ENCODE measurements at regions not wholly inside any gene's neighbourhood (a gene's known extent, or its start where the extent isn't known, plus 50 kb on each side); places are given as distances from the start of the nearest gene placed in this dataset.

DNA sequence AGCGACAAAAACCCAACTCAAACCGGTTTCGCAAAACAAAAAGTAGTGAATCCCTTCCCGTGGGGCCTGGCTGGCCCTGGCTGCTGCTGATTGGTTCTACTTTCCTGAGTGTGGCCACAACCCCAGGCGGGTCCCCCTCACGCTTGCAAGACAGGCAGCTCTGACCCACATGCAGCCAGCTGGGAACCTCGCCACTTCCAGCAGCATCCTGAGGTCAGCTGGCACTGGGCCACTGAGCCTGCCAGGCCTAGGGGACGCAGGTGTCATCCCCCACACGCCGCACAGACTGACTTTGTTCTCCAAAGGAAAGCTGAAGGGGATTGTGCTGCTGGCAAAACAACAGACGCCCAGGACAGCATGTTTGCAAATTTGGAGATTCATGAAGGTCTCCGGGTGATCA, 111.1 kb downstream of the TPRA1 start:
- no peak for TF ChIP-seq POLR2A (IDR thresholded peaks at IDR 0.05)
- TF ChIP-seq, protein P1, sequence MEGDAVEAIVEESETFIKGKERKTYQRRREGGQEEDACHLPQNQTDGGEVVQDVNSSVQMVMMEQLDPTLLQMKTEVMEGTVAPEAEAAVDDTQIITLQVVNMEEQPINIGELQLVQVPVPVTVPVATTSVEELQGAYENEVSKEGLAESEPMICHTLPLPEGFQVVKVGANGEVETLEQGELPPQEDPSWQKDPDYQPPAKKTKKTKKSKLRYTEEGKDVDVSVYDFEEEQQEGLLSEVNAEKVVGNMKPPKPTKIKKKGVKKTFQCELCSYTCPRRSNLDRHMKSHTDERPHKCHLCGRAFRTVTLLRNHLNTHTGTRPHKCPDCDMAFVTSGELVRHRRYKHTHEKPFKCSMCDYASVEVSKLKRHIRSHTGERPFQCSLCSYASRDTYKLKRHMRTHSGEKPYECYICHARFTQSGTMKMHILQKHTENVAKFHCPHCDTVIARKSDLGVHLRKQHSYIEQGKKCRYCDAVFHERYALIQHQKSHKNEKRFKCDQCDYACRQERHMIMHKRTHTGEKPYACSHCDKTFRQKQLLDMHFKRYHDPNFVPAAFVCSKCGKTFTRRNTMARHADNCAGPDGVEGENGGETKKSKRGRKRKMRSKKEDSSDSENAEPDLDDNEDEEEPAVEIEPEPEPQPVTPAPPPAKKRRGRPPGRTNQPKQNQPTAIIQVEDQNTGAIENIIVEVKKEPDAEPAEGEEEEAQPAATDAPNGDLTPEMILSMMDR (IDR thresholded peaks at IDR 0.05), result no peak

Data from uterus (tissue), 2 donors.